Activated CD4-positive, alpha-beta T cell treated with anti-CD3 and anti-CD28 coated beads, Interleukin-2, amount 10 ng/mL, durations not matched to agents 7 days and 5 days (primary cell): ENCODE measurements at regions not wholly inside any gene's neighbourhood (a gene's known extent, or its start where the extent isn't known, plus 50 kb on each side); places are given as distances from the start of the nearest gene placed in this dataset.

ENCODE experiments used
- CTCF ChIA-PET: fragments of 350-600 bp; sonication (Branson Sonifier 250); formaldehyde crosslinking; loops from one replicate; lab custom pipeline; 2021; ENCODE audit warnings: antibody characterized with exemption; lab: Charles Lee
- POLR2A ChIA-PET: fragments of 350-600 bp; sonication (Branson Sonifier 250); formaldehyde crosslinking; loops from one replicate; lab custom pipeline; 2021; ENCODE audit warnings: antibody characterized with exemption; lab: Charles Lee
- DNase-seq: peaks from one replicate; pipeline ENCODE4 v3.0.0-alpha.2; 2020
- H3K27ac Mint-ChIP-seq: one replicate; pipeline ENCODE4 v1.8.0; 2021; ENCODE audit warnings: mild to moderate bottlenecking, moderate library complexity, mixed read lengths
- H3K27me3 Mint-ChIP-seq: one replicate; pipeline ENCODE4 v1.8.0; 2021; ENCODE audit warnings: mixed read lengths
- H3K36me3 Mint-ChIP-seq: one replicate; pipeline ENCODE4 v1.8.0; 2021; ENCODE audit warnings: low read depth, mixed read lengths
- H3K4me1 Mint-ChIP-seq: one replicate; pipeline ENCODE4 v1.8.0; 2021; ENCODE audit warnings: mixed read lengths
- H3K4me3 Mint-ChIP-seq: one replicate; pipeline ENCODE4 v1.8.0; 2021; ENCODE audit warnings: mild to moderate bottlenecking, moderate library complexity, mixed read lengths
- H3K9me3 Mint-ChIP-seq: one replicate; pipeline ENCODE4 v1.8.0; 2021; ENCODE audit warnings: mixed read lengths

- H3K4me1 Mint-ChIP-seq = no peaks in the 10 kb centered on the region
- ChIA-PET CTCF (no interaction called here), POLR2A (no interaction called here)
- no peaks in the 10 kb centered on the region for H3K9me3 Mint-ChIP-seq
- no peak overlapping the region for H3K27ac Mint-ChIP-seq
- H3K4me3 Mint-ChIP-seq = no peak overlapping the region
- no peaks in the 10 kb centered on the region for H3K27me3 Mint-ChIP-seq
- no peak for DNase-seq
- H3K36me3 Mint-ChIP-seq = no peaks in the 10 kb centered on the region
These were observed 117.6 kb upstream of the RASSF8 start for GRCh38 chr12:25840678-25841465.

GRCh38 chr12:25842254-25842653, 116.2 kb upstream of the RASSF8 start:
- Mint-ChIP-seq H3K27me3 (no peaks in the 10 kb centered on the region), H3K36me3 (no peaks in the 10 kb centered on the region), H3K27ac (no peak overlapping the region), H3K4me3 (no peak overlapping the region), H3K9me3 (no peaks in the 10 kb centered on the region), H3K4me1 (no peaks in the 10 kb centered on the region)
- ChIA-PET CTCF (no interaction called here), POLR2A (no interaction called here)
- DNase-seq = no peak

- no peaks in the 10 kb centered on the region for H3K9me3 Mint-ChIP-seq
- CTCF ChIA-PET = no interaction called here
- H3K4me3 Mint-ChIP-seq = no peak overlapping the region
- H3K4me1 Mint-ChIP-seq = no peaks in the 10 kb centered on the region
- no peak overlapping the region for H3K27ac Mint-ChIP-seq
- H3K36me3 Mint-ChIP-seq = no peaks in the 10 kb centered on the region
- POLR2A ChIA-PET = no interaction called here
- DNase-seq = no peak
- no peaks in the 10 kb centered on the region for H3K27me3 Mint-ChIP-seq
These were observed 114.5 kb upstream of the RASSF8 start for GRCh38 chr12:25843976-25844375.

- Mint-ChIP-seq H3K27ac (no peak overlapping the region), H3K27me3 (no peaks in the 10 kb centered on the region), H3K4me3 (no peak overlapping the region), H3K9me3 (no peaks in the 10 kb centered on the region), H3K4me1 (no peaks in the 10 kb centered on the region), H3K36me3 (no peaks in the 10 kb centered on the region)
- DNase-seq = no peak
- CTCF ChIA-PET = no interaction called here
- POLR2A ChIA-PET = no interaction called here
These were observed 113.1 kb upstream of the RASSF8 start for GRCh38 chr12:25845415-25845814.

GRCh38 chr12:25852792-25853191, 105.7 kb upstream of the RASSF8 start:
- H3K27me3 Mint-ChIP-seq = no peaks in the 10 kb centered on the region
- ChIA-PET POLR2A (no interaction called here), CTCF (no interaction called here)
- H3K27ac Mint-ChIP-seq = no peak overlapping the region
- H3K9me3 Mint-ChIP-seq = peaks cover 2% of the 10 kb centered on the region
- H3K4me1 Mint-ChIP-seq = no peaks in the 10 kb centered on the region
- no peak overlapping the region for H3K4me3 Mint-ChIP-seq
- DNase-seq = no peak
- H3K36me3 Mint-ChIP-seq = no peaks in the 10 kb centered on the region

GRCh38 chr12:25853316-25854095, 105.0 kb upstream of the RASSF8 start:
- Mint-ChIP-seq H3K36me3 (no peaks in the 10 kb centered on the region), H3K9me3 (peaks cover 2% of the 10 kb centered on the region), H3K27me3 (no peaks in the 10 kb centered on the region), H3K27ac (no peak overlapping the region), H3K4me1 (no peaks in the 10 kb centered on the region), H3K4me3 (no peak overlapping the region)
- DNase-seq = no peak
- CTCF ChIA-PET = no interaction called here
- POLR2A ChIA-PET = no interaction called here

- no peaks in the 10 kb centered on the region for H3K36me3 Mint-ChIP-seq
- peaks cover 2% of the 10 kb centered on the region for H3K9me3 Mint-ChIP-seq
- peaks cover 3% of the 10 kb centered on the region for H3K27me3 Mint-ChIP-seq
- ChIA-PET POLR2A (no interaction called here), CTCF (interaction anchor here (0.7 kb wide), 1 partner anchor 270 kb away, joined by 3 read pairs; no protein-coding TSS in a partner anchor)
- no peak overlapping the region for H3K27ac Mint-ChIP-seq
- DNase-seq = no peak
- H3K4me3 Mint-ChIP-seq = no peak overlapping the region
- H3K4me1 Mint-ChIP-seq = peaks cover 5% of the 10 kb centered on the region
These were observed 103.5 kb upstream of the RASSF8 start for GRCh38 chr12:25854991-25855390.

GRCh38 chr12:25855716-25856115, 102.8 kb upstream of the RASSF8 start:
- Mint-ChIP-seq H3K9me3 (peaks cover 2% of the 10 kb centered on the region), H3K4me1 (peaks cover 10% of the 10 kb centered on the region), H3K27me3 (peaks cover 3% of the 10 kb centered on the region), H3K27ac (no peak overlapping the region), H3K4me3 (no peak overlapping the region), H3K36me3 (no peaks in the 10 kb centered on the region)
- POLR2A ChIA-PET = no interaction called here
- CTCF ChIA-PET = no interaction called here
- no peak for DNase-seq

GRCh38 chr12:25859976-25860375, 98.5 kb upstream of the RASSF8 start:
- no peak for DNase-seq
- H3K36me3 Mint-ChIP-seq = no peaks in the 10 kb centered on the region
- H3K4me1 Mint-ChIP-seq = peaks cover 13% of the 10 kb centered on the region
- H3K27me3 Mint-ChIP-seq = peaks cover 5% of the 10 kb centered on the region
- H3K4me3 Mint-ChIP-seq = no peak overlapping the region
- no peak overlapping the region for H3K27ac Mint-ChIP-seq
- CTCF ChIA-PET = no interaction called here
- POLR2A ChIA-PET = no interaction called here
- peaks cover 2% of the 10 kb centered on the region for H3K9me3 Mint-ChIP-seq

GRCh38 chr12:25861226-25861625, 97.3 kb upstream of the RASSF8 start:
- Mint-ChIP-seq H3K9me3 (no peaks in the 10 kb centered on the region), H3K27ac (no peak overlapping the region), H3K4me1 (peaks cover 13% of the 10 kb centered on the region), H3K36me3 (no peaks in the 10 kb centered on the region), H3K4me3 (no peak overlapping the region), H3K27me3 (peaks cover 5% of the 10 kb centered on the region)
- POLR2A ChIA-PET = no interaction called here
- CTCF ChIA-PET = no interaction called here
- DNase-seq = no peak

- peaks cover 11% of the 10 kb centered on the region for H3K4me1 Mint-ChIP-seq
- H3K9me3 Mint-ChIP-seq = peaks cover 4% of the 10 kb centered on the region
- DNase-seq = no peak
- H3K4me3 Mint-ChIP-seq = no peak overlapping the region
- peaks cover 2% of the 10 kb centered on the region for H3K27me3 Mint-ChIP-seq
- H3K27ac Mint-ChIP-seq = no peak overlapping the region
- CTCF ChIA-PET = no interaction called here
- no peaks in the 10 kb centered on the region for H3K36me3 Mint-ChIP-seq
- POLR2A ChIA-PET = no interaction called here
These were observed 93.9 kb upstream of the RASSF8 start for GRCh38 chr12:25864306-25865276.

- no peak for DNase-seq
- ChIA-PET POLR2A (no interaction called here), CTCF (no interaction called here)
These were observed 91.7 kb upstream of the RASSF8 start for GRCh38 chr12:25866586-25867378.

More at GRCh38 chr12:25866586-25867378, 91.7 kb upstream of the RASSF8 start:
- H3K36me3 Mint-ChIP-seq = no peaks in the 10 kb centered on the region
- H3K4me1 Mint-ChIP-seq = no peaks in the 10 kb centered on the region
- H3K4me3 Mint-ChIP-seq = no peak overlapping the region
- H3K27me3 Mint-ChIP-seq = peaks cover 2% of the 10 kb centered on the region
- peaks cover 4% of the 10 kb centered on the region for H3K9me3 Mint-ChIP-seq
- no peak overlapping the region for H3K27ac Mint-ChIP-seq
